Kidney capillary endothelial cell (primary cell): ENCODE measurements at regions not wholly inside any gene's neighbourhood (a gene's known extent, or its start where the extent isn't known, plus 50 kb on each side); places are given as distances from the start of the nearest gene placed in this dataset.

Experiments used
- DNase-seq: peaks from one replicate; pipeline ENCODE4 v3.0.0-alpha.2; 2018; ENCODE audit warnings: low spot score

DNA sequence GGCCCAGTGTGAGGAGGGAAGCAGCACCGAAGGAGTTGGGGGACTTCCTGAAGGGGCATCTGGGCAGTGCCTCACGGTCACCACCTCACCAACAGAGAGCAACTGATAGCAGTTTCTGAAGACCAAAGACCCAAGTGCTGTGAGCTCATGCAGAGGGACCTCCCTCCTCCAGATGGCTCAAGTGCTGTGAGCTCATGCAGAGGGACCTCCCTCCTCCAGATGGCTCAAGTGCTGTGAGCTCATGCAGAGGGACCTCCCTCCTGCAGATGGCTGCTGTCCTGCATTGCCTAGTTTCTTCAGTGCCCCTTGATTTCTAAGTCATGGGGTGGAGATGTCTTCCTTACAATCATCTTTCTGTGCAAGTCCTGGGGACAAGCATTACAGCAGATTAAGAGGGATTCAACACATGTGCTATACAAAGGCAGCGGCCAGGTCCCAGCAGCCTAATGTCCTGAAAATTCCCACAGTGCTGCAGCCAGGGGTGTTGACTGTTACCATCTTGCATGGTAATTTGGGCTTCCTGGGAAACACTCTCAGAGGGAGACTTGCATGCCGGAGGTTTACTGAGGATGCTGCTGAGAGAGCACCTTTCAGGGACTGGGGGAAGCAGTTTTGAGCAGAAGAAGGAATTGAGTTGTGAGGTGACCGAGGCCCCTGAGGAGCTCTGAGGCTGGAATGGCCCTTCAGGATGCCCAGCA, 409.3 kb downstream of the GALR1 start:
- DNase-seq: no peak

DNA sequence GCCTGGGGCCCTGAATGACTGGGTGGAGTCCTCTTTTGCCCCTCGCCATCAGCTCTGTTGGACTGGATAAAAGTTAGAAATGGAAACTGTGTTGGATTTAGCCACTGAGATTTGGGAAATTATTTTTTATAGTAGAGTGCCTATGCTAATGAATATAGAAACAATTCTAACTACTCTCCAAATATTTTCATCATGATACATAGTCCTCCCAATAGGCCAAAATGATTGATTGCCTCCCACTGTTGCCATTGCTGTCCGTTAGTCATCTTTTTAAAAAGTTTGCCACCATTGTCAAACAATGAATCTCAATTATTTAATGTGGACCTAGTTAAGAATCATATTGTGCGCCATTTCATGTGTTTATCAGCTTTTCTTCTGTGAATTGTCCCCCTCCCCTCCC, 417.0 kb downstream of the GALR1 start:
- no peak for DNase-seq

DNA sequence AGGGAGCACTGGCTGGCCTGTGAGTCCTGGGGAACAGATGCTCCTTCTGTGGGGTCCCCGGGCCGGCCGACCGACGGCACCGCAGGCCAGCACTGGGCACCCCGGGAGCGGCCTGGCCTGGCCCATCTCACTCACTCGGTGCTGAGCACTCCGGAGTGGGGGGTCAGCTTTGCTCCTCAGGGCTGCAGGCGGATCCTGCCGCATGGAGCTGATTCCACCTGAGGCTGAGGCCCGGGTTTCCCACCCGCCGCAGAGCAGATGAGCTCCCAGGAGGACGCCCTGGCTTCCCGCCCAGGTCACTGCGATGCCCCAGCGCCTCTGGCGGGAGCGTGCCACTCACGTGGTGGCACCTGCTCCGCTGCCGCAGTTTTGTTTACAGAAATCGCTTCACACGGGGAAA, 418.6 kb downstream of the GALR1 start:
- no peak for DNase-seq

DNA sequence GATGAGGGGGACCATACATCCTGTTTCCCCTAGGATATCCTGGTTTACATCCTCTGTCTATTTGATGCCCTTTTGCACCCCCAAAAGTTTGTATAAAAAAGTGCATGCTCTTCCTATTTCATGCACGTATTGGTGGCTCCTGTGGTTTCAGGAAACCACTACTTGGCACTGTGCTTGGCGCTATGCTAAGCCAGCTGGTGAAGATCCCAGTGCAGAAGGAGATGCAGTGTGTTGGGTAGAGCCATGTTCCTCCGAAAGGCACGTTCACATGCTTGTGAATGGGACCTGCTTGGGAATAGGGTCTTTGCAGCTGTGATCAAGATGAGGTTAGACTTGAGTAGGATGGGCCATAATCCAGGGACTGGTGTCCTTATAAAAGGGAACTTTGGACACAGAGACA, 419.7 kb downstream of the GALR1 start:
- DNase-seq: no peak

DNA sequence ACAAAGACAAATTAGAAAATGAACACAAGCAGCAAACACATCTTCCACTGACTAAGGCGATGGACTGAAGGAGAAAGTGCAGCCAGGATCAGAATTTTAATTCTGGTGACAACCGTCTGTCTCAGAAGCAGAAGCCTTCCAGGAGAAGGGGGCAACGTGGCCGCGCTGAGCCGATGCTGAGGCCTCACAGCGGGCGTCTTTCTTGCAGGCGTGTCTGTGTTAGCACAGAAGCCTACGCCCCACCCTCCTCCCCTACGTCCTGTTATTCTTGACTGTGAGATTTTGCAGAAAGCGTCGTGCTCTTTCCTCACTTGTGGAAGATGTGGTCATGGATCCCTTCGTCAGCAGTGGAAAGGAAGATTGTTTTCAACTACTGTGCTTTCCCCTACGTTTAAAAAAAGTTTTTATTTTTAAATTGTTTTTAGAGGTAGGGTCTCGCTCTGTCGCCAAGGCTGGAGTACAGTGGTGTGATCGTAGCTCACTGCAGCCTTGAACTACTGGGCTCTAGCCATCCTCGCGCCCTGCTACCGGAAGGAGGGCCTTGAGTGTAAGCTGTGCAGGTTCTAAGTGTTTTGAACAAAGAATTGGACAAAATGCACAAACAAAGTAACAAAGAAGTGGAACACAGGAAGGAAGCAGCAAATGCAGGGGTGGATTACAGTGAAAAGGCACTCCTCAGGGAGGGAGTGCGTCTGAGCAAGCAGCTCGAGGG, 422.0 kb downstream of the GALR1 start:
- no peak for DNase-seq

DNA sequence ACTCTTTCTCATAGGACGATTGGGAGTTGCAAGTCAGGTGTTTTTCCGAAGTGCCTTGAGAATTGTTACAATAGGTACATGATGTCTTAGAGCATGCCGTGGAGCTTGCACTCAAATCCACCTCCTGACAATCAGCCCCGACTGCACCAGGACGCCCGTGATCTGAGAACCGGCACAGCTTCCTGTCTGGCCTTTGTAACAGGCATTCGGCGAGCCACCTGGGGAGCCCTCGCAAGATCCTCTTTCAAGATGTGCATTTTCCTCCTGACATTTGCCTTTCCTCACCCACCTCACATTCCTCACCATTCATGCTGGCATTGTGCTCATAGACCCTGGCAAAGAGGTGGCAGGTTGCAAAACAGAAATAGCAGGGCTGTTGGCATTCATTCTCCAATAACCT, 427.3 kb downstream of the GALR1 start:
- no peak for DNase-seq

DNA sequence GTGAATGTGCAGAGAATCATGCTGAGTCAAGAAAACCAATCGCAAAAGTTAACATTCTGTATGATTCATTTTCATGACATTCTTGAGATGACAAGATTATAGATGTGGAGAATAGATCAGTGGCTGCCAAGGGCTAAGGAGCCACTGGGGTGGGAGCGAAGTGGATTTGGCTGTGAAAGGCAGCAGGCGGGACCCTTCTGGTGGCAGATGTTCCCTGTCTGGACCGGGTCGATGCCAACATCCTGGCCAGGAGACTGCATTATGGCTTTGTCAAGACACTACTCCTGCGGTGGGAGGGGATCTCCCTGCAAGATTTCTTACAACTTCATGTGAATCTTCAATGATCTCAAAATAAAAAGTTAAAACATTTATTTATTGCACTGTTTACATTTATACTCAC, 427.9 kb downstream of the GALR1 start:
- DNase-seq: no peak

DNA sequence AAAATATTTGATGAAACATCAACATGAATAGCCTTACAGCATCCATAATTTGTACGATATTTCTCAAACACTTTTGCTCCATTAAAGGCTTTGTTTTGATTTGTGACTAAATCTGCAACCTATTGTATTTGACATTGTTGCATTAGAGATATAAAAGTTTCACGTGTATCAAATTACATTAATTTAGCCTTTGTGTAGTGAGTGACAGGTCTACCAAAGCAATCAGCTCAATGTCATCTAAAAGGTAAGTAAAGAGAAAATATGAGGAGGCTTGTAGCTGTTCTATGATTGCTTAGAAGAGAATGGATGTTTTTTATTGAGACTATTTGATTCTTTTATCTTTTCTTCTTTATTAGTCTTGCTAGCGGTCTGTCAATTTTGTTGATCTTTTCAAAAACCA, 430.2 kb downstream of the GALR1 start:
- DNase-seq: no peak

DNA sequence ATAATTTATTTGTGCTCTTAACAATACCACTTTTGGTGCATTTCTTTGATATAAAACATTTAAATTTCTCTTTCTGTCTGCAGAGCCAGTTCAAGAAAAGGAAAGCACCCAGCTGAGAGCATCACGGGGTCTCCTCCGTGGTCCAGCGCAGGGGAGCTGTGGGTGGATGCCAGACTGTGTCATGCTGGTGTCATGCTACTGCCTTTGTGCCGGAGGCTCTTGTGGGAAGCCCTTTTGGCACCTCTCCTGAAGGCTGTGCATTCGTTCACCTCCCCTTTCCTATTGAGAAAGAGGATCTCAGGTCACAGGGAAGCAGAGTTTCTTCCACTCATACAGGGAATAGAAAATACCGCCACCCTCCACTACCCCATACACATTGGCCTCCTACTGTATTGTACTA, 450.4 kb downstream of the GALR1 start:
- DNase-seq: no peak

DNA sequence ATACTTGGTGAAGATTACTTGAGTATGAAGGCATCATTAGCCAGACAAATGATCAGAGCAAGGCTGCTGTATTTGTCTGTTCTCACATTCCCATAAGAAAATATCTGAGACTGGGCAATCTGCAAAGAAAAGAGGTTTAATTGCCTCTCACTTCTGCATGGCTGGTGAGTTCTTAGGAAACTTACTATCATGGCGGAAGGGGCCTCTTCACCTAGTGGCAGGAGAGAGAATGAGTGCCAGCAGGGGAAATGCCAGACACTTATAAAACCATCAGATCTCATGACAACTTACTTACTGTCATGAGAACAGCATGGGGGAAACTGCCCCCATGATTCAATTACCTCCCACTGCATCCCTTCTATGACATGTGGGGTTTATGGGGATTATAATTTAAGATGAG, 452.3 kb downstream of the GALR1 start:
- no peak for DNase-seq

DNA sequence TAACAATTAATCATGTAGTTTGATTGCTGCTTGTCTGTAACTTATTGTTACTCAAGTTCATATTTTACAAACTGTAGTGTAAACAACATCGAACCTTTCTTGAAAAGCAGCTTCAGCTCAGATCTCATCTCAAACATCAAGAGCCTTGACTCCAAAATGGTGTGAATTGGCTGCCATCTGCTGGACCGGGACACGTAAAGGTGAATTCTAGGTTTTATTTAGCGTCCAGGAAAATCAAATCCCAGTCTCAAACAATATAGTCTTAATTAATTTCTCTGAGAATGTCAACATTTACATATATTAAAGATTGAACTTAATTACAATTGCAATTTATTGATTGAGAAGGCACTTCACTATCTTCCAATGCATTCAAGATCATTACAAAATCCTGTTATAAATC, 453.0 kb downstream of the GALR1 start:
- DNase-seq: no peak

DNA sequence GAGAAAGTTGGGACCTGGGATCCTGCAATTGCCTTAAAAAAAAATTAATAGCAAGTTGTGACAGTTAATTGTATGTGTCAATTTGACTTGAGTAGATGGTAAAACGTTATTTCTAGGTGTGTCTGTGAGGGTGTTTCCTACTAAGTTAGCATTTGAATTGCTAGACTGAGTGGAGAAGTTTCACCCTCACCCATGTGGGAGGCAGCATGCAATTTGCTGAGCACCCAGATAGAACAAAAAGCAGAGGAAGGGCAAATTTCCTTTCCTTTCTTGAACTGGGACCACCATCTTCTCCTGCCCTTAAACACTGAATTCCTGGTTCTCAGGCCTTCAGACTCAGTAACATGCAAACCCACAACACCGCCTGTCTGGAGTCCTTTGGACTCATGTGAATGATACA, 455.7 kb downstream of the GALR1 start:
- DNase-seq: no peak

DNA sequence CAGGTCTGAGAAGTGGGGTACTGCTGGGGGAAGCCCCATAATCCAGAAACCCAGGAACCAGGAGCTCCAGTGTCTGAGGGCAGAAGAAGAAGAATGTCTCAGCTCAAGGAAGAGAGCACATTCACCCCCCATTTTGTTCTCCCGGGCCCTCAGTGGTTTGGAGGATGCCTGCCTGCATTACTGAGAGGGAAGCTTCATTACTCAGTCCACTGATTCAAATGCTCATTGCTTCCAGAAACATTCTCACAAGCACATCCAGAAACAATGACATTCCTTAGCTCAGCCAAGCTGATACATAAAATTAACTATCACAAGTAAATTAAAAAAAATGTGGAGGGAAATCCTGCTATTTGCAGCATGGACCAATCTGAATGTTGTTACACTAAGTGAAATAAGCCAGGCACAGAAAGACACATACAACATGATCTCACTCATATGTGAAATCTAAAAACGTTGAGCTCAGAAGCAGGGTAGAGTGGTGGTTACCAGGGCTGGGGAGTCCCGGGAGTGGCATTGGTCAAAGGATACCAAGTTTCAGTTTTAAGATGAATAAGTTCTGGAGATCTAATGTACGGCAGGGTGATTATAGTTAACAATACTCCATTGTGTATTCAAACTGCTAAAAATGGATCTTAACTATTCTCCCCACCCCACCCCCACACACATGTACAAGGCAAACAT, 459.3 kb downstream of the GALR1 start:
- DNase-seq: no peak

DNA sequence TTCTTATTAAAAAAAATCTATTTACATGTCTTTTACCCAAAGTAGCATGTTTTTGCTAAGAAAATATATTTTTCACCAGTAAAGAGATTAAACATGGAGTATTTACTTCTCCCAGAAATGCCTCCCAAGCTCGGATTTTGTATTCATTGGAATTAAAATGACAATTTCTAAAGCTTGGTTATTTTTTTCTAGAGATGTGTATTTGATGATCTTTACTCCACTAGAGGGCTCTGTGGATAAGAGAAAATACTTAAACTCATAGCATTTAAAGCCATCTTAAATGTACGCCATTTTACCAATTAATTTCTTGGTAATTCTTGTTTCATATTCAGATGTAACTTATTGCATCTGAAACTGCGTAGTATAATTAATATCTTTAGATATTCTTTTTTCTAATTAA, 461.4 kb downstream of the GALR1 start:
- no peak for DNase-seq

DNA sequence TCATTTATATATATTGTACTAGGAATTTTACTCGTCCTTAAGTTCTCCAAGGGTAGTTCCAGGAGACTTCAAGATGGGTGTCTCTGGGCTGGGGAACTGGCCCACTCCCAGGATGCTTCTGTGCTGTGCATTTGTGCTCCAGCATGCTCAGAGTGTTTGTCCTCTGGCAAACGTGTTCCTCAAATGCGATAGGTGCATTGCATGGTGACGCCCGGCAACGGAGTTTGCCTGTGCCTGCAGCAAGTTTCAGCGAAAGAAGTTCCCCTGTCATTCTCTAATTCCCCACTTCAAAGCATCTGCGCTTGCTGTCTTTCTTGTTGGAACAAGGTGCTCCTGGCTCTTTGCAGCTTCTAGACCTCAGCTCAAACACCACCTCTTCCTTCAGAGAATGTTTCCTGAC, 465.1 kb downstream of the GALR1 start:
- no peak for DNase-seq

DNA sequence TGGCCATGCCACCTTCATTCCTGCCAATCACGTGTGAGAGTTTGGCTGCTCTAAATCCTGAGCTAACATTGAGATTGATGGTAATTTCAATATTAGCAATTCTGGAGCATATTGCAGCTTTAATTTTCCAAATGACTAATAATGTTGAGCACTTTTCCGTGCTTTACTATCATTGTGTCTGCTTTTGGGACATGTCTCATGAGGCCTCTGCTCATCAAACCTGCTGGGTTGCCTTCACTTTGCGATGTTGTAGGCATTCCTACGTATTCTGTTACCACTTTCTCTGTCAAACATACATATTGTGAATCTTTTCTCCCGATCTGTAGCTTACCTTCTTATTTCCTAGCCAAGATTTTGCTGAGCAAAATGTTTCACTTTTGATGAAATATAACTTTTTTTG, 466.6 kb downstream of the GALR1 start:
- DNase-seq: no peak

DNA sequence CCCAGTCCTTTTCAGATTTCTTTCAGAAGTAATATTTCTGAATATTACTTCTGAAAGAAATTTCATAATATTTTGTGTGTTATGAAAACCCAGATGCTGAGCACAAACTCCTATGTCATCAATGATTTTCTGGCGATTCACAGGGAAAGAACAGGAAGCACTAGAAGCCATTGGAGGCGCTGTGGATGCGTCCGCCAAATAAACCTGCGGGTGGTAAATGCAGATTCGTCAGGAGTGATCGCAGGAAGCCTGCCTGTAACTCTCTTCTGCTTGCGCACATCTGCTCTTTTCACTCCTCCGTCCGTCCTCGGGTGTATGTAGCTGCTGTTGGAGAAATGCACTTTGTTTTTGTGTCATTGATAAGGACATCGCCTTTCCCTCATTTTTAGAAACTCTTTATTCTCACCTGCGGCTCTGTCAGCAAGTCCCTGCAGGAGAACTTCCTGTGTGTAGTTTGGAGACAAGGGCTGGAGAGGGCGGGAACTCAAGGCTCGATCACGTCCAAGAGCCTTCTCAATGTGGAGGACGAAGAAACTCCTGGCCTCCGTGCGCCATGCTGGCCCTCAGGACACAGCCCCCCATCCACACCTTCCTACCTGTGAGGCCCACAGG, 483.8 kb downstream of the GALR1 start:
- no peak for DNase-seq

DNA sequence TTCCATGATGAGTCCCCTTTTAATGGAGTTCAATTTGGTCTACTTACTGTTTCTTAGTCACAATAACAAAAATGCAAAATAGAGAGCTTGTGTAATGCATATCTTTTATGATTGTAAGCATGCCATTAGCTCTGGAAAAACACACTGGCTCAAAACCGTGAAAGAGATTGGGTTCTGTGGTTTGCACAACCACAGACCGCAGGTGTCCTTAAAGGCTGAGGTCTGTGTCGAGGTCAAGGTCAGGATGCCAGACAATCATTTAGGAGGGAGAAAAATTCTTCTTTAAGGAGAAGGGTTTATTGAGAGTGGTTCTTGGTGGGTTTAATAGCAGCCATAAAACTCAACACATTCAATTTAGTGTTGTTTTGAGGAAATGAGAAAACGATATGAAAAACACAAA, 487.2 kb downstream of the GALR1 start:
- no peak for DNase-seq

DNA sequence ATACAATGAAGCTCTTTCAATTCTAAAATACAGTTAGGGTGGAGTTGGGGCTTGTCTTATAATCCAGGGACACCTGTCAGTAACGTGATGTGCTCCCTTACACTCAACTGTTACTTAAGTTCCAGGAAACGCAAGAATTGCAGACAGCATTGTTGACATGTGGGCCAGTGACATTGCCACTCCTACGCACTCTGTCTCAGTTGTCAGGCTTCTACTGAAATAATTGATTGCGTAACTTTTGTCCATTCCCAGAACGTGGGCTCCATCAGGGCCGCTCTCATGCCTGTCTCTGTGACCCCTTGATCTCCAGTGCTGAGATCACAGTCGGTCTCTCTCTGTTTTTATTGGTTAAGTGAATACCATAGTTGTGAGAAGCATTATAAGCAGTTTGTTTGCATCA, 487.8 kb downstream of the GALR1 start:
- DNase-seq: no peak

DNA sequence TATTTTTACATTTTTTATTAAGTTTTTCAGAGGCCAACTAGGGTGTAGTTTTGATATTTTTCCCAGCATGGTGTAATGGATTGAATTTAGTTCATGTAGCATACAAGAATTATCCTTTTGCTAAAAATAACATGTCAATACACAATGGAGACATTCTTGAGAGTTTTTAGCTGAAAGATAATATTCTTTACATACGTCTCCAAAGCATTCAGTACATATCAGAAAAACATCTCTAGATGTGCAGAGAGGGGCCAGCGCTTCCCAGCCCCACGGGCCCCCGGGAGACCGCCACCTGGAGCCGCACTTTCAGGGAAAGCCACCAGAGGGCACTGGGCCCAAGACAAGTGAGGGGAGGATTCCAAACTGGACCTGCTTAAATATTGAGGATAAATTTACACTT, 499.4 kb downstream of the GALR1 start:
- DNase-seq: no peak

DNA sequence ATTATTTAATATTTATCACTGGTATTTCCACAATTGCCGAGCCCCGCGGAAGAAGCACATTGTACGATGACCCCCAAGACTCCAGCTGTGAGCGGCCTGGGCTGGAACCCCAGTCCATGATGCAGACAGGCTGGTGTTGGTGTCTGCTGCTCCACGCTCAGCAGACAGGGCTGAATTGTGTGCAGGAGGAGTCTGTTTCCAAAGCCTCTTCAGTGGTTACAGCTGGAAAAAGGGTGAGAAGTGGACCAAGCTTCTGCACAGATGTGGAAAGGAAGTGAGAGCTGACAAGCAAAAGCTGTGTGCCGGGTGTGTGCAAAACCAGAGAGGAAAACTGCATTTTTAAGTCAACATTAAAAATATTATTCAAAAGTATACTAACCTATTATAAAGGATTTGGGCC, 500.4 kb downstream of the GALR1 start:
- no peak for DNase-seq

DNA sequence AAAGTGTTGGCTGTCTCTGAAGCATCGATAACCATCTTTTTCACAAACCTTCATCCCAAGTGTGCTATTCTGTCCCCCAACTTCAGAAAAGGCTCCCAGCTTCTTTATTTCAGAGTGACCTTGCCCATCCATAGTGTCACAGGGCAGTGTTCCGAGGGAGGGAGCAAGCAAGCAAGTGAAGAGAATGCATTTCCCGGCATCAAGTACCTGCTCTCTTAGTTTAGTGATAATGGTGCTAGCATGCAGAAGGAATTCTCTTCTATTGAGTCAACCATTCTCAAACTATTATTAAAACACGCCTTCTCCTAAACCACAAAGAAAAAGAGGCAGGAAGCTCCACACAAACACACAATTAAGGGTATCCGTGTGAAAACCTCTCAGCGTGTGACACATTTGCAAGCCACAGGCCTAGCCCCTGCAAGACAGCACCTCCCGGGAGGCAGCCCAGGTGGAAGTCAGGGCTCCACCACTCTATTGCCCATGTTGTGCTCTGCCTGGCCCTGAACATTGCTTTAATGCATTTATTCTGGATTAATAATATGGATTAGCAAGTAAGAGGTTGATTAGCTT, 504.9 kb downstream of the GALR1 start:
- DNase-seq: no peak

DNA sequence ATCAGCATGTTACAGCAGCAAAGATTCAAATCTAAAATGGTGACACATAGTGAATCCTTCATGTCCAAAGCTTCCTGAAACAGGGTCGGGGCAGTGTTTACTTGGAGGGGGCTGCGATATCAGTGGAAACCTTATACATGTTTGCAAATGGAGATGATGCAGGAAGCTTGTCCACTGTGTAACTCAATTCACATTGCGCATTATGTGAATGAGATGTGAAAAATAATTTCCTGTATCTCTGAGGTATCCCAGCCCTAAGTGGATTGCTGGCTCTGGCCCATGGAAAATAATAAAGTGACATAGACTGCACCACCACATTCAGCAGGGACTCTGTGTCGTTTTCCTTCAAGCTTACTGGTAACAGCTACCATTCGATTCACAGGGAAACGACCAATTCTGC, 505.5 kb downstream of the GALR1 start:
- no peak for DNase-seq
